WTC11 (cell line): ENCODE measurements at regions not wholly inside any gene's neighbourhood (a gene's known extent, or its start where the extent isn't known, plus 50 kb on each side); places are given as distances from the start of the nearest gene placed in this dataset.

Experiments
- ATAC-seq: fragments of 200-7000 bp; cut with Tn5 transposase; 2 replicates; pipeline ENCODE4 v1.10.0; 2021; ENCODE audit warnings: mild to moderate bottlenecking, moderate library complexity
- CTCF ChIA-PET: fragments of 300-600 bp; sonication (Branson Sonifier 250); formaldehyde crosslinking; loops from one replicate; lab custom pipeline; 2021; ENCODE audit warnings: antibody characterized with exemption; lab: Charles Lee
- POLR2A ChIA-PET: fragments of 350-600 bp; sonication (Branson Sonifier 250); formaldehyde crosslinking; loops from one replicate; lab custom pipeline; 2021; ENCODE audit warnings: antibody characterized with exemption; lab: Charles Lee
- DNase-seq: peaks from one replicate; pipeline ENCODE4 v3.0.0; 2021; ENCODE audit warnings: low spot score
- H3K27ac Mint-ChIP-seq: 2 replicates; pipeline ENCODE4 v1.8.0; 2021; ENCODE audit warnings: mixed read lengths
- H3K27me3 Mint-ChIP-seq: 2 replicates; pipeline ENCODE4 v1.8.0; 2021; ENCODE audit warnings: low read depth, mild to moderate bottlenecking, moderate library complexity, mixed read lengths
- H3K36me3 Mint-ChIP-seq: 2 replicates; pipeline ENCODE4 v1.8.0; 2021; ENCODE audit warnings: mixed read lengths
- H3K4me1 Mint-ChIP-seq: 2 replicates; pipeline ENCODE4 v1.8.0; 2022; ENCODE audit warnings: mixed read lengths
- H3K4me3 Mint-ChIP-seq: 2 replicates; pipeline ENCODE4 v1.8.0; 2021; ENCODE audit warnings: mild to moderate bottlenecking, moderate library complexity, mixed read lengths
- H3K9me3 Mint-ChIP-seq: 2 replicates; pipeline ENCODE4 v1.8.0; 2021; ENCODE audit warnings: mixed read lengths
- ATF3 ChIP-seq: sonication (generic); formaldehyde crosslinking; conservative IDR thresholded peaks from 2 replicates; pipeline ENCODE4 v1.8.1; 2022; ENCODE audit warnings: mild to moderate bottlenecking, missing genetic modification reagents
- CREM ChIP-seq: sonication (generic); formaldehyde crosslinking; IDR thresholded peaks from 2 replicates; pipeline ENCODE4 v1.8.1; 2022; ENCODE audit warnings: mild to moderate bottlenecking, missing genetic modification reagents, moderate library complexity
- EMX1 ChIP-seq: fragments of 250-450 bp; sonication (Bioruptor Pico); IDR thresholded peaks from 2 replicates; pipeline ENCODE4 v1.8.0; 2021; ENCODE audit warnings: mild to moderate bottlenecking
- FOXK1 ChIP-seq: sonication (generic); formaldehyde crosslinking; IDR thresholded peaks from 2 replicates; pipeline ENCODE4 v1.8.0; 2022; ENCODE audit warnings: mild to moderate bottlenecking, moderate library complexity, missing genetic modification reagents
- FOXP1 ChIP-seq: sonication (generic); formaldehyde crosslinking; IDR thresholded peaks from 2 replicates; pipeline ENCODE4 v1.8.0; 2022; ENCODE audit warnings: missing genetic modification reagents, mild to moderate bottlenecking, moderate library complexity, borderline replicate concordance
- GRHL2 ChIP-seq: fragments of 250-450 bp; sonication (Bioruptor Pico); IDR thresholded peaks from 2 replicates; pipeline ENCODE4 v1.8.0; 2022; ENCODE audit warnings: mild to moderate bottlenecking, moderate library complexity; ENCODE audit not compliant: insufficient replicate concordance, severe bottlenecking
- IRF1 ChIP-seq: sonication (generic); formaldehyde crosslinking; IDR thresholded peaks from 2 replicates; pipeline ENCODE4 v1.8.0; 2023; ENCODE audit warnings: missing genetic modification reagents
- JUN ChIP-seq: sonication (generic); formaldehyde crosslinking; IDR thresholded peaks from 2 replicates; pipeline ENCODE4 v1.8.0; 2023; ENCODE audit warnings: mild to moderate bottlenecking, missing genetic modification reagents
- MXD4 ChIP-seq: fragments of 250-450 bp; sonication (Bioruptor Pico); IDR thresholded peaks from 2 replicates; pipeline ENCODE4 v1.8.0; 2021; ENCODE audit warnings: mild to moderate bottlenecking, moderate library complexity, borderline replicate concordance
- NFATC4 ChIP-seq: fragments of 250-450 bp; sonication (Bioruptor Pico); IDR thresholded peaks from 2 replicates; pipeline ENCODE4 v1.9.0; 2021; ENCODE audit warnings: mild to moderate bottlenecking
- NFYB ChIP-seq: sonication (generic); formaldehyde crosslinking; conservative IDR thresholded peaks from 2 replicates; pipeline ENCODE4 v1.8.0; 2022; ENCODE audit warnings: low read depth, missing genetic modification reagents
- OVOL2 ChIP-seq: fragments of 250-450 bp; sonication (Bioruptor Pico); IDR thresholded peaks from 2 replicates; pipeline ENCODE4 v1.9.0; 2021; ENCODE audit warnings: mild to moderate bottlenecking, borderline replicate concordance
- RELA ChIP-seq: sonication (generic); formaldehyde crosslinking; IDR thresholded peaks from 2 replicates; pipeline ENCODE4 v1.8.1; 2022; ENCODE audit warnings: missing genetic modification reagents, mild to moderate bottlenecking, borderline replicate concordance
- TP53 ChIP-seq: sonication (generic); formaldehyde crosslinking; IDR thresholded peaks from 2 replicates; pipeline ENCODE4 v1.8.1; 2023; ENCODE audit warnings: mild to moderate bottlenecking, missing genetic modification reagents
- USF1 ChIP-seq: sonication (generic); formaldehyde crosslinking; IDR thresholded peaks from 2 replicates; pipeline ENCODE4 v1.8.0; 2022; ENCODE audit warnings: mild to moderate bottlenecking, missing genetic modification reagents
- ZNF138 ChIP-seq: sonication (generic); formaldehyde crosslinking; conservative IDR thresholded peaks from 2 replicates; pipeline ENCODE4 v1.8.1; 2022; ENCODE audit warnings: mild to moderate bottlenecking, moderate library complexity, missing genetic modification reagents
- ZNF263 ChIP-seq: sonication (generic); formaldehyde crosslinking; IDR thresholded peaks from 2 replicates; pipeline ENCODE4 v1.8.1; 2022; ENCODE audit warnings: low read depth, mild to moderate bottlenecking, moderate library complexity, missing genetic modification reagents
- ZNF281 ChIP-seq: sonication (generic); formaldehyde crosslinking; IDR thresholded peaks from 2 replicates; pipeline ENCODE4 v1.8.0; 2023; ENCODE audit warnings: mild to moderate bottlenecking, missing genetic modification reagents
- ZNF425 ChIP-seq: fragments of 250-450 bp; sonication (Bioruptor Pico); conservative IDR thresholded peaks from 2 replicates; pipeline ENCODE4 v1.9.0; 2021; ENCODE audit warnings: mild to moderate bottlenecking
- TF ChIP-seq, protein P1 (sequence below): sonication (generic); formaldehyde crosslinking; IDR thresholded peaks from 2 replicates; pipeline ENCODE4 v1.8.1; 2022; ENCODE audit warnings: mild to moderate bottlenecking, moderate library complexity, missing genetic modification reagents

GRCh38 chr15:49718234-49718633 is 97.4 kb downstream of the DTWD1 start:
- Mint-ChIP-seq H3K27ac (no peak overlapping the region), H3K27me3 (peaks cover 67% of the 10 kb centered on the region), H3K4me3 (no peak overlapping the region), H3K36me3 (no peaks in the 10 kb centered on the region), H3K4me1 (peaks cover 13% of the 10 kb centered on the region), H3K9me3 (no peaks in the 10 kb centered on the region)
- ChIA-PET POLR2A (no interaction called here), CTCF (no interaction called here)
- ATAC-seq, result no peak
- DNase-seq, result no peak
- TF ChIP-seq ZNF281 (no peak), JUN (CRISPR knock-in tag) (no peak), FOXP1 (no peak), NFATC4 (CRISPR knock-in tag) (no peak)

DNA sequence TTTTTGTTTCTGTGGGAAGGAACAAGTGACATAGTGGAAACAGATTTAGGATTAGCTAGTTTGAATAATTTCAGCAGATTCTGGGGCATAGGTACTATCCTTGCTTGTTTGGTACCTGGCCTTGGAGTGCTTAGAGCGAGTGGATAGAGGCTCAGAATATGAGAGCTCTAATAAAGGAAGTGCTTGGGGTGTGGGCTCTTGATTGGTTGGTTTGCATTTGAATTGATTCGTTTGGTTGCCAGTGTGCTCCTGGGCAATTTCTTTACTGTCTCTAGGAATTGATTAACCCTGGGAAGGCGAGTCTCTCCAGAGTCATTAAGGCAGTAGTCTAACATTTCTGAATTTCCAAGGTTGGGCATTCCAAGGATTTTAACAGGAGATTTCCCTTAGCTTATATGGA is 98.0 kb downstream of the DTWD1 start:
- H3K9me3 Mint-ChIP-seq, result no peaks in the 10 kb centered on the region
- DNase-seq (no peak), ATAC-seq (peak; percentile 95)
- no peaks in the 10 kb centered on the region for H3K36me3 Mint-ChIP-seq
- POLR2A ChIA-PET, result no interaction called here
- TF ChIP-seq ATF3, result no peak
- TF ChIP-seq FOXK1 (CRISPR knock-in tag), result no peak
- TF ChIP-seq ZNF263, result no peak
- TF ChIP-seq TP53, result no peak
- no peak for TF ChIP-seq CREM (CRISPR knock-in tag)
- TF ChIP-seq NFYB (CRISPR knock-in tag), result no peak
- no peak for TF ChIP-seq USF1 (CRISPR knock-in tag)
- no peak for TF ChIP-seq EMX1 (CRISPR knock-in tag)
- TF ChIP-seq, protein P1, sequence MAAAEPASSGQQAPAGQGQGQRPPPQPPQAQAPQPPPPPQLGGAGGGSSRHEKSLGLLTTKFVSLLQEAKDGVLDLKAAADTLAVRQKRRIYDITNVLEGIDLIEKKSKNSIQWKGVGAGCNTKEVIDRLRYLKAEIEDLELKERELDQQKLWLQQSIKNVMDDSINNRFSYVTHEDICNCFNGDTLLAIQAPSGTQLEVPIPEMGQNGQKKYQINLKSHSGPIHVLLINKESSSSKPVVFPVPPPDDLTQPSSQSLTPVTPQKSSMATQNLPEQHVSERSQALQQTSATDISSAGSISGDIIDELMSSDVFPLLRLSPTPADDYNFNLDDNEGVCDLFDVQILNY (CRISPR knock-in tag), result no peak
- no peak for TF ChIP-seq RELA (CRISPR knock-in tag)
- TF ChIP-seq IRF1, result no peak
- TF ChIP-seq GRHL2, result no peak
- no peak for TF ChIP-seq ZNF425 (CRISPR knock-in tag)
- TF ChIP-seq ZNF281, result no peak
- TF ChIP-seq ZNF138 (CRISPR knock-in tag), result no peak
- TF ChIP-seq MXD4, result no peak
- TF ChIP-seq OVOL2 (CRISPR knock-in tag), result no peak
- CTCF ChIA-PET, result no interaction called here
- H3K27me3 Mint-ChIP-seq, result peaks cover 67% of the 10 kb centered on the region
- no peak overlapping the region for H3K4me3 Mint-ChIP-seq
- no peak overlapping the region for H3K27ac Mint-ChIP-seq
- H3K4me1 Mint-ChIP-seq, result peaks cover 12% of the 10 kb centered on the region
